Left lung (tissue), 4 donors: ENCODE measurements at regions not wholly inside any gene's neighbourhood (a gene's known extent, or its start where the extent isn't known, plus 50 kb on each side); places are given as distances from the start of the nearest gene placed in this dataset.

Source experiments
- ATAC-seq: fragments of 200-7000 bp; cut with Tn5 transposase; one replicate; pipeline ENCODE4 v1.9.1; 2020; ENCODE audit warnings: moderate library complexity
- DNase-seq, 4 donors: peaks; one replicate each; pipeline ENCODE4 v3.0.0-alpha.2; 2013 to 2020
- H3K27ac ChIP-seq, 2 donors: fragments of 200-600 bp; sonication (generic) in 1 of 2; one replicate each; pipeline versions ENCODE4 v1.5.0 to v1.8.0; 2020 to 2021
- H3K27me3 ChIP-seq, 2 donors: fragments of 200-600 bp; sonication (generic) in 1 of 2; one replicate each; pipeline versions ENCODE4 v1.5.0 to v1.8.0; 2020 to 2021
- H3K36me3 ChIP-seq, 2 donors: fragments of 200-600 bp; sonication (generic) in 1 of 2; one replicate each; pipeline versions ENCODE4 v1.5.0 to v1.8.0; 2020 to 2021
- H3K4me1 ChIP-seq, 2 donors: fragments of 200-600 bp; one replicate each; pipeline ENCODE4 v1.8.0; 2021
- H3K4me3 ChIP-seq, 2 donors: fragments of 200-600 bp; sonication (generic) in 1 of 2; one replicate each; pipeline versions ENCODE4 v1.5.0 to v1.8.0; 2020 to 2021; ENCODE audit warnings: mild to moderate bottlenecking in 1 of 2
- H3K9me3 ChIP-seq, 2 donors: fragments of 200-600 bp; sonication (generic) in 1 of 2; one replicate each; pipeline versions ENCODE4 v1.5.0 to v1.8.0; 2020 to 2021
- CTCF ChIP-seq, 2 donors: fragments of 200-600 bp; sonication (generic) in 1 of 2; IDR thresholded peaks; one replicate each; pipeline versions ENCODE4 v1.5.0 to v1.8.0; 2021; ENCODE audit warnings: antibody characterized with exemption in 2 of 2
- intact Hi-C, 2 donors: fragments of 100-400 bp; cut with DNase I; formaldehyde crosslinking; loops; one replicate each; pipeline versions ENCODE4 v1.11.2 to v1.14.2; 2022
- donor health status: DM: no; HTN: yes; CAD: no.
- donor health status: DM: no; HTN: no; CAD: no.

GRCh38 chr3:181892848-181893247, 181.1 kb downstream of the SOX2 start:
- Histone ChIP-seq H3K9me3 (peaks cover 0 to 6% of the 10 kb centered on the region in 2 donors), H3K4me1 (no peaks in the 10 kb centered on the region), H3K4me3 (no peak overlapping the region), H3K27me3 (no peaks in the 10 kb centered on the region), H3K36me3 (no peaks in the 10 kb centered on the region), H3K27ac (no peak overlapping the region)
- no peak for ATAC-seq
- intact Hi-C loops = no loop called here
- no peak for TF ChIP-seq CTCF (IDR thresholded peaks at IDR 0.05)
- DNase-seq = no peak

- no peaks in the 10 kb centered on the region for H3K27me3 ChIP-seq
- no peak overlapping the region for H3K27ac ChIP-seq
- peaks cover 0 to 2% of the 10 kb centered on the region in 2 donors for H3K9me3 ChIP-seq
- ATAC-seq (no peak), DNase-seq (no peak)
- no peak overlapping the region for H3K4me3 ChIP-seq
- H3K36me3 ChIP-seq = no peaks in the 10 kb centered on the region
- TF ChIP-seq CTCF (IDR thresholded peaks at IDR 0.05) = no peak
- no peaks in the 10 kb centered on the region for H3K4me1 ChIP-seq
- intact Hi-C loops = no loop called here
Measured at GRCh38 chr3:181896605-181897004, 184.9 kb downstream of the SOX2 start.

GRCh38 chr3:181899702-181900101, 188.0 kb downstream of the SOX2 start:
- H3K9me3 ChIP-seq = peaks cover 0 to 2% of the 10 kb centered on the region in 2 donors
- no peak overlapping the region for H3K4me3 ChIP-seq
- no peak overlapping the region for H3K27ac ChIP-seq
- no peaks in the 10 kb centered on the region for H3K27me3 ChIP-seq
- TF ChIP-seq CTCF (IDR thresholded peaks at IDR 0.05) = no peak
- DNase-seq = no peak
- no peaks in the 10 kb centered on the region for H3K36me3 ChIP-seq
- intact Hi-C loops = no loop called here
- H3K4me1 ChIP-seq = no peaks in the 10 kb centered on the region
- no peak for ATAC-seq

- Histone ChIP-seq H3K9me3 (peaks cover 0 to 2% of the 10 kb centered on the region in 2 donors), H3K4me1 (no peaks in the 10 kb centered on the region), H3K27ac (no peak overlapping the region), H3K27me3 (no peaks in the 10 kb centered on the region), H3K4me3 (no peak overlapping the region), H3K36me3 (no peaks in the 10 kb centered on the region)
- intact Hi-C loops = no loop called here
- no peak for DNase-seq
- no peak for ATAC-seq
- TF ChIP-seq CTCF (IDR thresholded peaks at IDR 0.05) = no peak
Measured at GRCh38 chr3:181901626-181902025, 189.9 kb downstream of the SOX2 start.

GRCh38 chr3:181906338-181906737, 194.6 kb downstream of the SOX2 start:
- TF ChIP-seq CTCF (IDR thresholded peaks at IDR 0.05) = no peak
- ATAC-seq (no peak), DNase-seq (no peak)
- no peak overlapping the region for H3K27ac ChIP-seq
- intact Hi-C loops = no loop called here
- no peaks in the 10 kb centered on the region for H3K36me3 ChIP-seq
- no peaks in the 10 kb centered on the region for H3K27me3 ChIP-seq
- no peaks in the 10 kb centered on the region for H3K9me3 ChIP-seq
- H3K4me3 ChIP-seq = no peak overlapping the region
- H3K4me1 ChIP-seq = no peaks in the 10 kb centered on the region
